MM.1S (cell line): ENCODE measurements at regions not wholly inside any gene's neighbourhood (a gene's known extent, or its start where the extent isn't known, plus 50 kb on each side); places are given as distances from the start of the nearest gene placed in this dataset.

Experiments
- EZH2phosphoT487 ChIP-seq: fragments of 300-600 bp; sonication (generic); IDR thresholded peaks from 2 replicates; pipeline ENCODE4 v1.6.1; 2018; ENCODE audit warnings: antibody characterized with exemption, low read length
- TF ChIP-seq, protein P1 (sequence below): fragments of 300-600 bp; sonication (generic); IDR thresholded peaks from 2 replicates; pipeline ENCODE4 v1.5.1; 2016; ENCODE audit warnings: antibody characterized with exemption, low read length, mixed read lengths

DNA sequence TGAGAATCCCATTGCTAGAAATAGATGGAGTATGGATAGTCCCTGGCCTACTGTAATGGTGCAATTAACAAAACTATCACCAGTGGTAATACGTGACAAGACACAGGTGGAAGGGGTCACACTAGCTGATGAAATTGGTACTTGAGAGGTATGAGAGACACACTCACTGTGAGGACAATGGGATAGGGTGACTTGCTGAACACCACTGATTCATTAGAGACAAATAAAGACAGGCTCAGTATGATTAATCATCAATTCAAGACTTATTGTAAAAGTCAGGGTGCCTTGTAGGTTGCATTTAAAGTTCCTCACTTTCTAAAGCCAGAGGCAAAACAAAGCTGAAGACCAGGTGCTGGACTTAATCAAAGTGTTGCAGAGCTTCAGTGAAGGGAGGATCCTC is 361.6 kb upstream of the EMCN start:
- TF ChIP-seq, protein P1, sequence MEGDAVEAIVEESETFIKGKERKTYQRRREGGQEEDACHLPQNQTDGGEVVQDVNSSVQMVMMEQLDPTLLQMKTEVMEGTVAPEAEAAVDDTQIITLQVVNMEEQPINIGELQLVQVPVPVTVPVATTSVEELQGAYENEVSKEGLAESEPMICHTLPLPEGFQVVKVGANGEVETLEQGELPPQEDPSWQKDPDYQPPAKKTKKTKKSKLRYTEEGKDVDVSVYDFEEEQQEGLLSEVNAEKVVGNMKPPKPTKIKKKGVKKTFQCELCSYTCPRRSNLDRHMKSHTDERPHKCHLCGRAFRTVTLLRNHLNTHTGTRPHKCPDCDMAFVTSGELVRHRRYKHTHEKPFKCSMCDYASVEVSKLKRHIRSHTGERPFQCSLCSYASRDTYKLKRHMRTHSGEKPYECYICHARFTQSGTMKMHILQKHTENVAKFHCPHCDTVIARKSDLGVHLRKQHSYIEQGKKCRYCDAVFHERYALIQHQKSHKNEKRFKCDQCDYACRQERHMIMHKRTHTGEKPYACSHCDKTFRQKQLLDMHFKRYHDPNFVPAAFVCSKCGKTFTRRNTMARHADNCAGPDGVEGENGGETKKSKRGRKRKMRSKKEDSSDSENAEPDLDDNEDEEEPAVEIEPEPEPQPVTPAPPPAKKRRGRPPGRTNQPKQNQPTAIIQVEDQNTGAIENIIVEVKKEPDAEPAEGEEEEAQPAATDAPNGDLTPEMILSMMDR: no peak
- no peak for TF ChIP-seq EZH2phosphoT487
